ENCODE measurements at regions not wholly inside any gene's neighbourhood (a gene's known extent, or its start where the extent isn't known, plus 50 kb on each side); places are given as distances from the start of the nearest gene placed in this dataset.
"Not testable (repeated sequence)": the region's sequence is repeated elsewhere in the genome, so short reads cannot be mapped to it uniquely, and the experiment has no call there.

- not testable (repeated sequence) for DNase-seq
These were observed 959.4 kb upstream of the DEFB115 start for GRCh38 chr20:30297878-30298595.

- DNase-seq, result not testable (repeated sequence)
These were observed 957.2 kb upstream of the DEFB115 start for GRCh38 chr20:30300220-30300642.

DNA sequence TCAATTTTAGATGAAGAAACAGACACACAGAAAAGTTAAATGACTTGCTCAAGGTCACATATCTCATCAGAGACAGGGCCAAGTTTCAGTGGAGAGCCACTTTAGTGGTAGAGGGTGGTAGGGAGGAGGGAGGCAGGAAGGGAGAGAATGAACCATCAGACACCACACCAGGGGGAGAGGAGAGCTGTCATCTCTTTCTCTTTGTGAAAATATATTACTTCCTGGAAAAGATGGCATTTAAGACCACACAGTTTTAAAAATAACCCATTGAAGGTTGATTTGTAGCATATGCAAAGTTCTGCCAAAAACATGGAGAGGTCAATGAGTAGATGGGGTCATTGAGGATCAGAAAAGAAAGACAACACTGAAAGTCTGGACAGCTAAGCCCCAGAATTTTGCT lies 954.7 kb upstream of the DEFB115 start:
- DNase-seq, result not testable (repeated sequence)

DNA sequence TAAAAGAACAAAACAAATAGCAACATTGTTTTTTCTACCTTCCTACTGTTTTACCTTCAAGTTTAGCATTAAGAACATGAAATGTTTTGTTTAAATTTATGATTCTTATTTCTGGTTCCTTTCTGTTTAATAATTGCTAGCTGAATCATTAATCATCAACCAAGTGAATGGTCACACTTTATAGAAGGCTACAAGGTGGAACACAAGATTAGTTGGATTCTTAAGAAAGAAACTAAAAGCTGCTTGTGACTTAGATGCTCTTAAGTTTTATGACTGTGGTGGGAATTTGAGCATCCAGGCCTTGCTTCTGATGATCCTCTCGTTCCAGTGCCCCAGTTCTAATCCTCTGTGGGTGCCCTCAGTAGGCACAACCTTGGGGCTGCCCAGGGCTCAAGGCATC lies 947.5 kb upstream of the DEFB115 start:
- not testable (repeated sequence) for DNase-seq

GRCh38 chr20:30310385-30310784 lies 947.1 kb upstream of the DEFB115 start:
- DNase-seq, result not testable (repeated sequence)

DNA sequence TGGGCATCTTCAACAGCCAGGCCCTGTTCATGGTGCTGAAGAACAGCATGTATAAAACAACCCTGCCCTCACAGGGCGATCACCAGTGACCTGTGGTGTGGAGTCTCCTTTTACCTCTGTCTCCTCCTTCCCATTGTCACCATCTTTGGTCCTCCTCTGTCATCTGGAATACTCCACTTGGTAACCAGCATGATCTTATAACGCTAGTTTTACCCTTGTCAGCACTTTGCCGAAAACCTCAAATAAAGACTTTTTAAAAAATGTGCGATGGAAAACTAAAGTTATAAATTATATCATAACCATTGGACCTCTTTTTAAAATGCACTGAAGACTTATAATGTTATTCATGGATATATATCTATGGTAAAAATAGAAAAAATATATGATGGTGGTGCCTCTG lies 945.2 kb upstream of the DEFB115 start:
- DNase-seq, result not testable (repeated sequence)

- DNase-seq, result not testable (repeated sequence)
These were observed 943.8 kb upstream of the DEFB115 start for GRCh38 chr20:30313660-30314059.

DNA sequence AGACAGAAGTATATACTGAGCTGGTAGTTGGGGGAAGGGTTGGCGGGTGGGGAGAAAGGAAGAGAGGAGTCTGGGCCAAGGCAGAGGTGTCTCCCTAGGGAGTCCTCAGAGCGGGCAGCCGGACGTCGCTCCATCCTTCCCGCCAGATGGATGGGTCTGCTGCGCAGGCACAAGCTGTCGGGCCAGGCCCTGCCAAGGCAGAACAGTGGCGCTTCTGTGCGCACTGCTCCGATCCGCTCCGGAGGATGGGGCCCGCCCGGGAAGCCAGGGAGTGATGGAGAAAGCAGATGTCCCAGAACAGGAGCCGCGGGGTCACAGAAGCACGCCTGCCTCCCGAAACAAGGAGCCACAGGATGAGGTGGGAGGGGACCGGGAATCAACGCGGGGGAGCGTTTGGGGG lies 941.4 kb upstream of the DEFB115 start:
- DNase-seq, result not testable (repeated sequence)

DNA sequence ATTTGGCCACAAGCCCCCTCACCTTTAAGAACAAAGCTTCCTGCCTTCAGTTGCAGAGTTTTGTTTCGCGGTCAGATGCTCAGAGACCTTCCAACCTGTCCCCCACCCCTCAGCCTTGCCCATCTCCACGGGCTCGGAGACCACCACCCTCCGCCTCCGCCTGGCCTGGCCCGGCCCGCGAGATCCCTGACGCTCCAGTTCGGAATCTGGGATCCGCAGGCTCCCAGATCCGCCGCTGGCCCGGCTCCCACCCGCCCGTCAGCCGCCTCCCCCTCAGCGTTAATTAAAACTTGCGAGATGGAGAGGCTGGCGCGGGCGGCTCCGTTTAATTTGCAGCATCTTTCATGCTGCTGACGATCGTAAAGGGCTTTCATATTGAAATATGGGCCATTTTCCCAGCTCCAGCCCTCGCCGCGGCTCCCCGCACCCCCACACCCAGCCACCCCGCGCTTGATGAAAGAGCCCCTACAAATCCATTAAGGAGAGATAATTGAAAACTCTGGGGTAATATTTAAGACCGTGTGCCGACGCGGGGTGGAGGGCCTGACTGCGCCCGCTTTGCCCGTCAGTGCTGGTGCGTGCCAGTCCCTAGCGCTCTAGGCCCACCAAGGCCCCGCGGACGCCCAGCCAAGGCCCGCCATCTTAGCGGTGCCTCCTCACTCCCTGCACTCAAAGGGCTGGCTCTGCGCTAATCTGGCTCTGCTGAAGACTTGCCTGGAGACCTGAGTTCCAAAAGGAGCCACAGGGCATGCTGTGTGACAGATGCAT lies 940.7 kb upstream of the DEFB115 start:
- DNase-seq, result not testable (repeated sequence)

DNA sequence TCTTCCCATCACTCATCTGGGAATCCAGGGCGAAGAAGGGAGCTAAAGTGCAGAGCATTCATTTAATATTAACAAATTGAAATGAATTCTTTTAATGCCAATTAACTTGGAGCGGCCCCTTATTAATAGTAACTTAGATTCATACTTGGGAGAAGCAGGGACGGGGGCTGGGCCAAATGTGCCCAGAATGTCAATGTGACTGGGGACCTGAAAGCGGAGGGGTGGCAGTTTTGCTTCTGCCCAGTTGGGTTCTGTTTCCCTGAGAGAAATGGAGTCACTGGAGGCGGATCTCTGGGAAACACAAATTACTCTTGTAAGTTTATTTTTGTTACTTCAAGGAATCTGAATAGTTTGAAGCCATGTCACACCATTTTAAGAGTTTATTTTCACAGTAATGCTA lies 923.7 kb upstream of the DEFB115 start:
- DNase-seq, result not testable (repeated sequence)

- not testable (repeated sequence) for DNase-seq
These were observed 919.9 kb upstream of the DEFB115 start for GRCh38 chr20:30337556-30337955.

DNA sequence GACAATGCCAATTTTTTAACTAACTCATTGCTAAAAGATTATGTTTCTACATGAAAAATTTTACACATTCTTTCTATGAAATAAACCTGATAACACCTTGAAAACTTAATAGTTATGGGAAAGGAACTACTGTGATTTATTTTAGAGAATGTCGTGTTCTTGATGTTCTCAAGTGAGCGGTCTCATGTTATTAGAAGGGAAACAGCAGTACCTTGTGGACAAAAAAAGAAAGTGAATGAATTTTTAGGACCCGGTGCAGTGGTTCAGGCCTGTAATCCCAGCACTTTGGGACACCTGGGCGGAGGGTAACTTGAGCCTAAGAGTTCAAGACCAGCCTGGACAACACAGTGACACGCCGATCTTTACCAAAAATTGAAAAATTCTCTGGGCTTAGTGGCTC lies 908.5 kb upstream of the DEFB115 start:
- not testable (repeated sequence) for DNase-seq

GRCh38 chr20:30356854-30357467 lies 900.5 kb upstream of the DEFB115 start:
- DNase-seq, result not testable (repeated sequence)

DNA sequence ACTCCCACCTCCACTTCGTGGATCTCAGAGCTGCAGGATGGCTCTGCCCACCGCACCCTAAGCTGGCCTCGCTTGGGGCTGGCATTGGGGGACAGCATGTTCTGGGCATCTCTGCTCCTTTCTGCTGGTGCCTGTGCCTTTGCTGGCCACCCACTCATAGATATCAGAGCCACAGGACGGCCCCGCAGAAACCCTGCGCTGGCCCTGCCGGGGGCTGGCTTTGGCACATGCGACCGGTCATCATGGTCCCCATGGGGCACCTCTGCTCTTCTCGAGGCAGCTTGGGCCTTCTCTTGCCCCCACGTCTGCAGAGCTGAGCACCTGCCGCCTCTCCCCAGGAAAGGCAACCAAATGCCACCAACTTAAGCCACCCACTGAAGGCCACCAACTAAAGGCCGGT lies 895.7 kb upstream of the DEFB115 start:
- DNase-seq, result not testable (repeated sequence)

- DNase-seq, result not testable (repeated sequence)
These were observed 881.1 kb upstream of the DEFB115 start for GRCh38 chr20:30376430-30376766.

- peak; percentile 61 for DNase-seq
These were observed 880.5 kb upstream of the DEFB115 start for GRCh38 chr20:30376767-30377658.

- DNase-seq, result not testable (repeated sequence)
These were observed 879.1 kb upstream of the DEFB115 start for GRCh38 chr20:30378317-30378716.

- not testable (repeated sequence) for DNase-seq
These were observed 878.7 kb upstream of the DEFB115 start for GRCh38 chr20:30378721-30379120.

DNA sequence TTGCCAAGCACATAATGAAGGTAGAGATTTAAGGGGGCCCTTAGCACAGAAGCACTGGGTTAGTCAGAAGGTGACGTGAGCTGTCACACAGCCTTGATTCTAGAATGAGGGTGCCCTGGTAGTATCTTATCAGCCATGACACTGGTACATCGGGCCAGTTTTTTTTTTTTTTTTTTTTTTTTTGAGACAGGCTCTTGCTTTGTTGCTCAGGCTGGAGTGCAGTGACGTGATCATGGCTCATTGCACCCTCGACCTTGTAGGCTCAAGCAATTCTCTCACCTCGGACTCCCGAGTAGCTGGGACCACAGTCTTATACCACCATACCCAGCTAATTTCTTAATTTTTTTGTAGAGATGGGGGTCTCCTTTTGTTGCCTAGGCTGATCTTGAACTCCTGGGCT lies 872.6 kb upstream of the DEFB115 start:
- DNase-seq, result not testable (repeated sequence)

GRCh38 chr20:30386099-30386498 lies 871.4 kb upstream of the DEFB115 start:
- not testable (repeated sequence) for DNase-seq

DNA sequence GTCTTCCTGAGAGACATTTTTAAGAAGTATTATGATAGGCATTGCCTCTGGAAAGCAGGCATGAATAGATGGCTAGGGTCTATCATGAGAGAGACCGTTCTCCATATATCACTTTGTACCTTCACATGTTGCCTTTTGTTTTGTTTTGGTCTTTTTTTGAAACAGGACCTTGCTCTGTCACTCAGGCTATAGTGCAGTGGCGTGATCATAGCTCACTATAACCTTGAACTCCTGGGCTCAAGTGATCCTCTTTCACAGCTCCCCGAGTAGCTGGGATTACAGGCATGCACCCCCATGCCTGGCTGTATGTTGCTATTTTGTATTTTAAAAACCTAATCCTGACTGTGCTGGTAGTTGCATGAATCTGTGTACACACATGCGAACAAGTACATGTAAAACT lies 869.6 kb upstream of the DEFB115 start:
- not testable (repeated sequence) for DNase-seq

DNA sequence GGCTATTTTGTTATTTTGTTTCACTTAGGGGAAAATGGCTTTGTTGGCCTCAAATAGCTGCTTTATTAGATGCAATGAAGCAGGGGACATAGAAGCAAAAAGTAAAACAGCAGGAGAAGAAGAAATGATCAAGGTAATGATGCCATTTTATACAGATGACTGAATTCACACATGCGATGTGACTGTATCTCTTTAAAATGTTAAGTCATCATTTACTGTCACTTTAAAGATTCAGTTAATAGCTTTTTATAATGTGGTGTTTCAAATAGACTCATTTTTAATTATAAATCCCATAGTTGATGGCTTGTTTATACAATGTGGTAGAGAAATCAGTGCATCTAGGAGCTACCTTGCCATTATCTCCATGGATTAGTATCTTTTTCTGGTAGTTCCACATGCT lies 863.9 kb upstream of the DEFB115 start:
- not testable (repeated sequence) for DNase-seq

GRCh38 chr20:30397111-30397510 lies 860.4 kb upstream of the DEFB115 start:
- not testable (repeated sequence) for DNase-seq

Data from MV-4-11 (cell line).